Esophagus muscularis mucosa (tissue), 4 donors: ENCODE measurements at regions not wholly inside any gene's neighbourhood (a gene's known extent, or its start where the extent isn't known, plus 50 kb on each side); places are given as distances from the start of the nearest gene placed in this dataset.

ENCODE experiments used
- DNase-seq: peaks from one replicate; pipeline ENCODE4 v3.0.0-alpha.2; 2017; ENCODE audit errors: extremely low spot score
- H3K27ac ChIP-seq, 4 donors: fragments of 200-600 bp; sonication (generic); replicated peaks in 1 of 4; 1 replicate in 3 of 4; 2 replicates in 1 of 4; pipeline ENCODE4 v1.5.1; 2016 to 2019; ENCODE audit warnings: mild to moderate bottlenecking in 1 of 4
- H3K27me3 ChIP-seq, 4 donors: fragments of 200-600 bp; sonication (generic); one replicate each; pipeline versions ENCODE4 v1.5.1 to v1.6.0; 2016 to 2019
- H3K36me3 ChIP-seq, 4 donors: fragments of 200-600 bp; sonication (generic); one replicate each; pipeline ENCODE4 v1.5.1; 2016 to 2019
- H3K4me1 ChIP-seq, 4 donors: fragments of 200-600 bp; sonication (generic); one replicate each; pipeline ENCODE4 v1.5.1; 2016 to 2019
- H3K4me3 ChIP-seq, 4 donors: fragments of 200-600 bp; sonication (generic); 1 replicate in 2 of 4; 2 replicates in 2 of 4; pipeline ENCODE4 v1.5.1; 2016 to 2019; ENCODE audit warnings: mild to moderate bottlenecking in 4 of 4, moderate library complexity in 1 of 4
- H3K9me3 ChIP-seq, 4 donors: fragments of 200-600 bp; sonication (generic); 1 replicate in 3 of 4; 2 replicates in 1 of 4; pipeline ENCODE4 v1.5.1; 2016 to 2019
- CTCF ChIP-seq, 3 experiments: fragments of 200-600 bp in 2 of 3; fragments of 450-650 bp in 1 of 3; sonication (generic) in 2 of 3; IDR thresholded peaks; one replicate each; pipeline ENCODE4 v1.5.1; 2017 to 2019; ENCODE audit warnings: antibody characterized with exemption in 3 of 3, mild to moderate bottlenecking in 2 of 3, moderate library complexity in 1 of 3
- EP300 ChIP-seq: sonication (generic); formaldehyde crosslinking; IDR thresholded peaks from one replicate; pipeline ENCODE4 v1.6.1; 2017; ENCODE audit warnings: antibody characterized with exemption
- POLR2A ChIP-seq: fragments of 450-650 bp; IDR thresholded peaks from one replicate; pipeline ENCODE4 v1.6.1; 2017; ENCODE audit warnings: antibody characterized with exemption, moderate library complexity, mild to moderate bottlenecking, low read depth
- POLR2AphosphoS5 ChIP-seq, 2 donors: sonication (generic); formaldehyde crosslinking; IDR thresholded peaks; one replicate each; pipeline ENCODE4 v1.6.1; 2017; ENCODE audit warnings: antibody characterized with exemption in 2 of 2
- WGBS: methylation state at CpG from one replicate; pipeline ENCODE4 v1.1.5; 2018; 5-methylcytosine and 5-hydroxymethylcytosine counted together
- intact Hi-C: fragments of 100-400 bp; cut with DNase I; formaldehyde crosslinking; loops from one replicate; pipeline ENCODE4 v1.15.1; 2023

DNA sequence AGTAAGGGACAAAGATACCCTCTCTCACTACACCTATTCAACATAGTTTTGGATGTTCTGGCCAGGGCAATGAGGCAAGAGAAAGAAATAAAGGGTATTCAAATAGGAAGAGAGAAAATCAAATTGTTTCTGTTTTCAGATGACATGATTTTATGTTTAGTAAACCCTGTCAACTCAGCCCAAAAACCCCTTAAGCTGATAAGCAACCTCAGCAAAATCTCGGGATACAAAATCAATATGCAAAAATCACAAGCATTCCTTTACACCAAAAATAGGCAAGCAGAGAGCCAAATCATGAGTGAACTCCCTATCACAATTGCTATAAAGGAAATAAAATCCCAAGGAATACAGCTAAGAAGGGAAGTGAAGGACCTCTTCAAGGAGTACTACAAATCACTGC lies 1130.7 kb upstream of the PIK3C3 start:
- intact Hi-C loops, result no loop called here
- Histone ChIP-seq H3K4me1 (no peaks in the 10 kb centered on the region), H3K9me3 (no peaks in the 10 kb centered on the region), H3K27me3 (no peaks in the 10 kb centered on the region), H3K36me3 (no peaks in the 10 kb centered on the region), H3K4me3 (no peak overlapping the region), H3K27ac (no peak overlapping the region)
- DNase-seq, result no peak
- TF ChIP-seq POLR2A (no peak), CTCF (IDR thresholded peaks at IDR 0.05) (no peak), POLR2AphosphoS5 (IDR thresholded peaks at IDR 0.05) (no peak), EP300 (no peak)
- 90% methylated on average over 1 of the region's 1 CpG for WGBS

GRCh38 chr18:40821596-40822243 lies 1133.3 kb upstream of the PIK3C3 start:
- H3K4me1 ChIP-seq, result no peaks in the 10 kb centered on the region
- no peak overlapping the region for H3K4me3 ChIP-seq
- no peaks in the 10 kb centered on the region for H3K36me3 ChIP-seq
- no peak for DNase-seq
- WGBS, result 71% methylated on average over 4 of the region's 6 CpGs
- H3K9me3 ChIP-seq, result no peaks in the 10 kb centered on the region
- H3K27me3 ChIP-seq, result no peaks in the 10 kb centered on the region
- no peak for TF ChIP-seq EP300
- TF ChIP-seq CTCF (IDR thresholded peaks at IDR 0.05), result no peak
- no peak for TF ChIP-seq POLR2AphosphoS5 (IDR thresholded peaks at IDR 0.05)
- no peak for TF ChIP-seq POLR2A
- intact Hi-C loops, result no loop called here
- H3K27ac ChIP-seq, result no peak overlapping the region

DNA sequence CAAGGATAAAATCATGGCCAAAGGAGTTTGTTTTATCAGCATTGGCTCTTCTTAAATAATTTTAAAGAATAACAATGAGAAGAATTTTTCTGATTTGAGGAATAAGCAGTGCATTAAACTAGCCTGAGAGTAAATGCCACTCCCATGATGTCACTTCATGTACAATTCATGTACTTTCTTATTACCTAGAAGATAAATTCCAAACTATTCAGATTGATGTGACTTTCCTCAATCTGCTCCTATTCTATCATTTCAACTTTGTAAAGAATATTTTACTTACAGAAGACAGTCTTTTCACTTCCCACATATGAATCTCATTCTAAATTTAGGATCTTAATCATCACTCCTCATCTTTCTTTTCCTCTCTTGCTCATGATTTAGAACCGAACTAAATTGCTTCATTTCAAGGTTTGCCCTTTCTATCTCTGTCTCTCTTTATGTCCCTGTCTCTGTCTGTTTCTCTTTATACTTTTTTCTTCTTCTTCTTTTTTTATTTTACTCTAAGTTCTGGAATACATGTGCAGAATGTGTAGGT lies 1142.0 kb upstream of the PIK3C3 start:
- no peak overlapping the region for H3K27ac ChIP-seq
- DNase-seq, result no peak
- no peak overlapping the region for H3K4me3 ChIP-seq
- TF ChIP-seq CTCF (IDR thresholded peaks at IDR 0.05), result no peak
- TF ChIP-seq POLR2AphosphoS5 (IDR thresholded peaks at IDR 0.05), result no peak
- no peak for TF ChIP-seq POLR2A
- no peak for TF ChIP-seq EP300
- H3K9me3 ChIP-seq, result no peaks in the 10 kb centered on the region
- intact Hi-C loops, result no loop called here
- 49% methylated on average over 1 of the region's 1 CpG for WGBS
- no peaks in the 10 kb centered on the region for H3K4me1 ChIP-seq
- no peaks in the 10 kb centered on the region for H3K36me3 ChIP-seq
- no peaks in the 10 kb centered on the region for H3K27me3 ChIP-seq

DNA sequence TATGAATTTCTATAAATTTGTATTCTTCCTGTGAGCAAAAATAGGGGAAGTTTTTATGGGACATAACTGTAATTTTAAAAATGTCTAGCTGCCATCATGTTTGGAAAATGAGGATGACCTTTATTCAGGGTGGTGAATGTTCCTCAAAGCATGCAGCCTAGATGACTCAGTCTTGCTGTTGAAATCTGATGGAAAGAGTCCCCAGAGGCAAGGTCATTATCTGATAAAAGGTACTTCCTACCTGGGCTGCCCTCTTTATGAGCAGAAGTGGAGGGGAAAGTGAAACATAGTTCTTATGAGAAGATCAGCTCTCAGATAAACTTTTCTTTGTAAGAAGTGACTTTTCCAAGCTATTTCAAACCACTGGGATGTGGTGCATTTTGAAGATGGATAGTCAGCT lies 1144.7 kb upstream of the PIK3C3 start:
- no peaks in the 10 kb centered on the region for H3K27me3 ChIP-seq
- no peak overlapping the region for H3K4me3 ChIP-seq
- intact Hi-C loops, result no loop called here
- H3K4me1 ChIP-seq, result no peaks in the 10 kb centered on the region
- TF ChIP-seq POLR2A, result no peak
- no peak for TF ChIP-seq POLR2AphosphoS5 (IDR thresholded peaks at IDR 0.05)
- no peak for TF ChIP-seq CTCF (IDR thresholded peaks at IDR 0.05)
- no peak for TF ChIP-seq EP300
- no peaks in the 10 kb centered on the region for H3K36me3 ChIP-seq
- H3K9me3 ChIP-seq, result no peaks in the 10 kb centered on the region
- DNase-seq, result no peak
- H3K27ac ChIP-seq, result no peak overlapping the region

DNA sequence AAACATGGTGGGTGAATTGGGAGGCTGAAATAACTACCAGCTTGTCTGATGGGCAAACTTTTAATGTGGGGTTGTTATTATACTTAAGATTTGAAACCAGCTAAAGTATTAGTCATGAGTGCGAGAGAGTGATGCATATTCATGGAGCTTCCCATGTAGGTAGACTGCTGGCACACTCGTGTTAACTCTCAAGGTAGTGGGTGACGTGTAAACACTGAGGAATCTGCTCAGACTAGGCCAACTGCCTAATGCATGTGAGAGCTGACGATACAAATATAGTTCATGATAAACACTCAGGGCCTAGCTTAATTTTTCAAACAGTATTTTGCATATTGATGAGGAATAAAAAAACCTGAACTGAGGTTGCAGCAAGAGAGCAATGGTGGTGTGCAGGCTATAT lies 1165.7 kb upstream of the PIK3C3 start:
- intact Hi-C loops, result no loop called here
- Histone ChIP-seq H3K4me3 (no peak overlapping the region), H3K27ac (no peak overlapping the region), H3K9me3 (peaks cover 0 to 3% (median 0%) of the 10 kb centered on the region in 4 donors), H3K27me3 (no peaks in the 10 kb centered on the region), H3K36me3 (no peaks in the 10 kb centered on the region), H3K4me1 (no peaks in the 10 kb centered on the region)
- no peak for TF ChIP-seq EP300
- no peak for TF ChIP-seq POLR2AphosphoS5 (IDR thresholded peaks at IDR 0.05)
- WGBS, result 60% methylated on average over 4 of the region's 4 CpGs
- no peak for DNase-seq
